SHP77 treated with DMSO at 0.1 percent for 48 hours (cell line): ENCODE measurements at regions not wholly inside any gene's neighbourhood (a gene's known extent, or its start where the extent isn't known, plus 50 kb on each side); places are given as distances from the start of the nearest gene placed in this dataset.
"Not testable (repeated sequence)": the region's sequence is repeated elsewhere in the genome, so short reads cannot be mapped to it uniquely, and the experiment has no call there.

Experiments used
- DNase-seq: peaks from one replicate; lab custom pipeline; 2025; lab: John Stamatoyannopoulos, UW

DNA sequence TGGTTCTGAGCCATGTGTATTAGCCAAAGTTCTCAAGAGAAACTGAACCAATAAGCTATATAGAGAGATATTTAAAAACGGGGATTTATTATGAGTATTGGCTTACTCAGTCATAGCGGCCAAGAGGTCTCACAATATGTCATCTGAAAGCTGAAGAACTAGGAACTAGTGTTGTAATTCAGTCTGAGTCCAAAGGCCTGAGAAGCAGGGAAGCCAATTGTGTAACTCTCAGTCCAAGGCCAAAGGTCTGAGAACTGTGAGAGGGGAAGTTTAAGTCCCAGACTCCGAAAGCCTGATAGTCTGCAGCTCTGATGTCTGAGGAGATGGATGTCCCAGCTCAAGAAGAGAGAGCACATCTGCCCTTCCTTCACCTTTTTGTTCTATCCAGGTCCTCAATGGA is 344.8 kb upstream of the USP15 start:
- DNase-seq: no peak

DNA sequence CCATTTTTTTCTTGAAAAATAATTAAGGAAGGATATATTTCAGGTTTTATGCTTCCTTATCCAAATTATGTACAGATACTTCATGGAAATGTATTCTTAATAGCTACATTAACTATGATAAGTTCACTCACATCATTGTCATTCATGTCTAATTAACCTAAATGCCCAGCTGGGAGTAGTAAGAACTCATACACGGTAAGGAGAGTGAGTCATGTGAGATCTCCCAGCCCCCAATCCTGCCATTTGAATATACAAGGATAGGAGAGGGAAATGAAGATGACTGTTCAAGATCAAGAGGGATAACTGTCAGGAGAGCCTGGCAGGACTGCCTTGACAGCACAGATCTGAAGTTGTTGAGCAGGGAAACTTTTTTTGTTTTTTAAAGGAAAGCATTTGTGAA is 343.4 kb upstream of the USP15 start:
- DNase-seq: no peak

DNA sequence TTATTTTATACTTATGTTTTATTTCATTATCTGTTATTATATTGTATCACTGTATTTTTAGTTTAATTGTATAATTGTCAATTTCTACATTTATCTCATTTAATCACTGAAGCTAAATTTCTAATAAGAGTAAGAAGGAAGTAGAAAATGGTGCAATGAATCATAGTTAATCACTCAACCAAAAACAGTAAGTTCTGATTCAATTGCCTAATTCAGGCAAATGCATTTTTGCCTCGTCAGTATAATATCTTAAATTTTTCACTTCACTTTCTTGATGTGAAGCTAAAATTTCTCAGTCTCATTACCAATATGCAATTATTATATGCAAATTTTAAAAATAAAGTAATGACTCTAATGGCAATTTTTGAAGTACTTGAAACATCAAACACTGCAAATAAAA is 340.5 kb upstream of the USP15 start:
- no peak for DNase-seq

DNA sequence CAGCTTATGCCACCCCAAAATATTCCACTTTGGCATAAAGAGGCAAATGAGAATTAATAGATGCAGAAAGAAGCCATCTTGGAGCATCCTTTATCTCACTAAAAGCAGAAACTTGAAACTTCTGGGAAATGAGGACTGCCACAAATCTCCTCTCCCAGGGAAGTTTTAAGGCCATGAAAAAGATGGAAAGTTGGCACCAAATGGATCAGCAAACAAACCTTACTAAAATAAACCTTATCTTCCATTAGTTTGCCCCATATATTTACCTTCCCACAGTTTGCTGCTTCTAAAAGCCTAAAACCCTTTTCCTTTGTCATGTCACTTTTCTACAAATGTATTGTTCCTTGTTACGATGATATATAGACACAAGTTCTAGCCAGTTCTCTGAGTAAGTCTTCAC is 340.0 kb upstream of the USP15 start:
- no peak for DNase-seq

DNA sequence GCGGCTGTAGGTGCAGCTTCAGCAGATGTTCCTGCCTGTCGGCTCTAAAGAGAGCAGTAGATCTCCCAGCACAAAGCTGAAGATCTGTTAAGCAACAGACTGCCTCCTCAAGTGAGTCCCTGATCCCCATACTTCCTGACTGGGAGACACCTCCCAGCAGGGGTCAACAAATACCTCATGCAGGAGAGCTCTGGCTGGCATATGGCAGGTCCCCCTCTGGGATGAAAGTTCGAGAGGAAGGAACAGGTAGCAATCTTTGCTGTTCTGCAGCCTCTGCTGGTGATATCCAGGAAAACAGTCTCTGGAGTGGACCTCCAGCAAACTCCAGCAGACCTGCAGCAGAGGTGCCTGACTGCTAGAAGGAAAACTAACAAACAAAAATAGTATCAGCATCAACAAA is 337.1 kb upstream of the USP15 start:
- DNase-seq: no peak

DNA sequence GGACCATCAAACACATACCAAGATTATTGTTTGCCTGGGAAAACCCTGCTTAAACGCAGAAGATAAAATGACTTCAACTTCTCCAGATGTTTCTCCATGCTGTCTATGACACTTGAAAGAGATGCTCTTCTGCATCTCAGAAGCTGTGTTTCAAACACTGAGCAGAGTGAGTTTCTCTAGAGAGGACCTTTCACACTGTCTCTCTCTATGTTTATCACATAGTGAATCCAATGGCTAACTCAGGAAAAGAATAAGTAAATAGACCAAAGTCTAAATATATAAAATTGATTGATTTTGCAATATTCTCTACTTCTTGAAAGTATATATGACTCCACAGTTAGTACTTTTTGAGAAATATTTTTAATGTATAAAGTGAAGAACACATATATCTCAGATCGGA is 325.6 kb upstream of the USP15 start:
- no peak for DNase-seq

DNA sequence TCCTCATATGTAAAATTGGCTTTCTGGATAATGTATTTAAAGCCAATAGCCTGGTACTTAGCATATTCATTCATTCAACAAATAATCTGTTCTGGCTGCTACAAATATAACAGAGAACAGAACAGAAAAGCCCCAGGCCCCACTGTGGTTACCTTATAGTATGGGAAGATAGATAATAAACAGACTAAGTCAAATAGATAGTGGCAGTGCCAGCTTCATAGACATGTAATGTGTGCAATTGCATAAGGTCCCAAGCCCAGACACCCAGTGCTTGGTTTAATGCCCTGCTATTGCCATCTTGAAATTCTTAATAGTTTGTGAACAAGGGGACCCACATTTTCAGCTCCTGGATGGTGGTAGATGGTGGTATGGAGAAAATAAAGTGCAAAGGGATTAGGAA is 320.2 kb upstream of the USP15 start:
- no peak for DNase-seq

DNA sequence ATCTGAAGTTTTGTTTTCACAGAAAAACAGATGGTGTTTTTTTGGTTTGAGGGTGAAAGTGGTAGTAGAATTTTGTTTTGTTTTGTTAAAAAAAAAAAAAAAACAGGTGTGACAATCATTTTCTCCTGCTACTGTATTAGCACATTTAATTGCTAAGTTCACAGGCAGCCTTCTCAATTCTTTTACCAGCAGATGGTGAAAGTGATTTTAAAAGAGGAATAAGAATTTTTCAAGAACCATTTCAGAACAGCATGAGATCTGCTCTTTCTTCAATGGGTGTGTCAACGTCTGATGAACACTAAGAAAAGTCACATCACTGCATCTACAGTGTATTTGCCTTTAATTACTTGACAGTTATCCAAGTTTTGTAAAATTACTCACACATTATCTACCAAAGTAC is 303.7 kb upstream of the USP15 start:
- no peak for DNase-seq

DNA sequence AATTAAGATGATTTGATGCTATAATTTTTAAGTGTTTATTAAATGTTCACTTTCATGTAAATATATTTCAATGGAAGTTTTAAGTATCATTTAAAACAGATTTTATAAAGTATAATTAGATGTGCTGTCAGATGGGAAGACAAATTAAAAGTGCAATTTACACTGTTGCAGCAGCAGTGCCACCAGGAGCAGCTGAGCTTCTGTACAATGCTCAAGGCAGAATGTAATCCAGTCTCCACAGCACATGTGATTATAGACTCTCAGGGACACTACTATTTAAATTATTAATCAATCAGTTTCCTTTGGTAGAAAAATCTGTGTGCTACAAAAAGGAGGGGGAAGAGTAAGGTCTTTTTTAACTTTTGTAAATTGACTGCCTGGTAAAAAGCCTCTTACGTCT is 285.7 kb upstream of the USP15 start:
- no peak for DNase-seq

DNA sequence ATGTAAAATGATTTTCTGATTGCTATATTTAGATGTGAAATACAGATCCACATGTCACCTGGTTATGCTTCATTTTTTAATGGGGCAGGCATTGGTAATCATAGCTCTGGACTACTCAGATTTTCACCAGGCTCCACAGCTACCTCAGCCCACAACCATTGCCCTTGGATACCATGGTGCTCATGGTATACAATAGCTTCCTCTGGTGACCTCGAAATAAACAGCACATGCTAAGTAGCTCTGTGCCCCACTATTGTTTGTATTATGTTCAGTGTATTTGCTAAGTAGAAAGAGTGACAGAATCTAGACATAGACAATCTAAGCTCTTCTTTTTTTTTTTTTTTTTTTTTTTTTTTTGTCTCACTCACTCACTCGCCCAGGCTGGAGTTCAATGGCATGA is 274.4 kb upstream of the USP15 start:
- no peak for DNase-seq

DNA sequence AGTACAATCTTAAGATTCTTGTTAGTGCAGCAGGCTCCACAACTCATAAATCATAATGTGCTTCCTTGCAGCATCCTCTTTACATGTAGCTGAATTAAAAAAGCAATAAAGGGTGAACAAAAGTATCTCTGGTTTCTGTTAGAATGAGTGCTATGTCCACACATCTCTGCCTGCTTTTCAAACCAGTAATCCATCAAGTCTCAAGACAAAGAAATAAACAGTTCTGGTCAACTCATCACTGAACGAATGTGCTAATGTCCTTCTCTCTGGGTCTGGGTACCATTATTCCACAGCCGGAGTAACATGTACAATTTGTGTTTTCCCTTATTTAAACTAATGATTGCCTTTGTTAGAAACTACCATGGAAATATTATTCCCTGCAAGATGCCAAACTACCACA is 273.0 kb upstream of the USP15 start:
- DNase-seq: no peak

DNA sequence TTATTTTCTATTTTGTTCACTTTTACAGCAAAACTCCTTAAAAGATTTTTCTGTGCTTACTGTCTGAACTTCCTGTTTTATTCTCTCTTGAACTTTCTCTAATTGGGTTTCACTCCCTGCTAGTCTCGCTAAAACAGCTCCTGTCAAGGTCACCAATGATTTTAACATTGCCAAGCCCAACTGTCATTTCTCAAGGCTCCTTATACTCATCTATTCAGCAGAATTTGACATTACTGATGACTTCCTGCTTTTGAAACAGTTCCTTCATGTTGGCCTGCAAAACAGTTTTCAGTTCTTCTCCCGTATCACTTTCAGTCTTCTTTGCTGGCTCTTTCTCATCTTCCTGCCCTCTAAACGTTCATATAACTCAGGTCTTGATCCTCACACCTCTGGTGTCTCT is 268.5 kb upstream of the USP15 start:
- DNase-seq: no peak

DNA sequence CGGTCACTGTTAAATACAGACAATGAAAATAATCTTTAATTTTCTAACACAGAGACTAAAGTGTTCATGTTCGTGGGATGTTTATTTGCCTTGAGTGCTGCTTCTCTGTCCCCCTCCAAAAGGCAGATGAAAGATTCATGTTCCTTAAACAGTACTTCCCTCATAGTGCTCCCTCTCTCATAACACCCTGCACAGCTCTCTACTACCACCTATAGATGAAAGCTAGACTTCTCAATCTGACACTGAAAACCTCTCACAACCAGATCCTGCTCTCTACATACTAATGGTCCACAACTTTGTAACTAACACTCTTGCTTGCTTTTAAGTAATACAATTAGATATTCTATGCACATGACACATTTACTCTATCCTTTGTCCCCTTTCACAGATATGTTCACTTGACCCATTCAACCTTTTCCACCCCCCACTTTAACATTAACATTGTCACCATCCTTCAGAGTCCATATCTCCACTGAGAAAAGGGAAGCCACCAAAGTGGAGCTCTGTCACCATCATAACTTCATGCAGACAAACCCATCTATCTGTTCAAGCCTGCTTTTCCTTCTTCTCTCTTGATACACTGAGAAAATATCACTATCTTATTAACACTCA is 266.4 kb upstream of the USP15 start:
- DNase-seq: no peak

DNA sequence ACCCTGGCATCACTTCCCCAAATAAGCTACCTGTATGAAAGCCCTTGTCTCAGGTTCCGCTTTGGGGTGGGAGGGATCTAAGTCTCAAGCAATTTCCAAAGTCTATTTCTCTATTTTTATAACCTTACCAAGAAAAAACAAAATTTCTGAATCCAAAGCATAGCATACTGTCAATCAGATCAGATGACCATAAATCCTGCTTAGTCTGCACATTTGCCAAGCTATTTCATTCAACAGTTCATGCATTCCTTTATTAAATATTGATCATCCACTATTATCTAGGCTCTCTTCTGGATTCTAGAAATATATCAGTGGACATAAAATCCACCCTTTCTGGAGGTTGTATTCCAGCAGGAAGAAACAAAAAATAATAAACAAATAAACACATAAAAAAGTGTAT is 263.5 kb upstream of the USP15 start:
- DNase-seq: no peak

DNA sequence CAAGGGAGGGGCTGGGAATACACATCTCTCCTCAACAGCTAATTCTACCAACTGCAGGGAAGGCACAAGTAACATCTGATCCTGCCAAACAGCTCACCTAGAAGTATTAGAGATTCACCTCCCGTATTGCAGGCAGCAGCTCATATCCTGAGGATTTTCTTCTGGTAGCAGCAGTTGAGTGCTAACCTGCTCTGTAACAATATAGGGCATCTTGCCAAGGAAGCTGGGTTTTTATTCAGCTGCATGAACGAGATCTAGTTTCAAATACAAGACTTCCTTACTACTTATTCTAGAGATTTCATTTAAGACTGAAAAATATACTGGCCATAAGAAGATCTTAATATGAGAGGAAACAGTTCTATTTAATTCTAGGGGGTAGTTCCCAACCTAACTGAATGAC is 261.4 kb upstream of the USP15 start:
- no peak for DNase-seq

DNA sequence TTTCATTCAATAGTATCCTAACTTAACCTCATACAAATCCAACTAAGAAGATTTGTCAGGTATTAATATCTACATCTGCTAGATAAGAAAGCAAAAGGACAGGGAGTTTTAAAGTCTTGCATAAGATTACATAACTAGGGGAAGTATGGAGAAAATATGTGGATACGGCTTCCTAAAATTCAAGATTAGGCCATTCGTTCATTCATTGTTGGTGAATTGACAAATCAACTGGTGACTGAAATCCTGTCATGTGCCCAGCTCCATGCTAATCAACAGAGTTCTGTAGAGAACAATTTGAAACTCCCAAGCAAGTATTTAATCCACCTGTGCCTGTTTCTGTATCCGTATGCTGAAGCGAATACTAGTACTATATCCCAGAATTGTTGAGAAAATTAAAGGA is 260.9 kb upstream of the USP15 start:
- DNase-seq: no peak

DNA sequence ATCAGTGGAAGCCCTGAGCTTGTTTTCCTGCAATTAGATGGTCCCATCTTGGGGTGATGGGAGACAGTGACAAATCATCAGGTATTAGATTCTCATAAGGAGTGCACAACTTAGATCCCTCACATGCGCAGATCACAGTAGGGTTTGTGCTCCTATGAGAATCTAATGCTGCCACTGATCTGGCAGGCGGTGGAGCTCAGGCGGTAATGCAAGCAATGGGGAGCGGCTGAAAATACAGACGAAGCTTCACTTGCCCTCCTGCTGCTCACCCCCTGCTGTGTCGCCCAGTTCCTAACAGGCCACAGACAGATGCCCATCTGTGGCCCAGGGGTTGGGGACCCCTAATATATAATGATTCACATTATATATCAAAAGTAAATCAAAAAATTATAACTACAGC is 258.8 kb upstream of the USP15 start:
- no peak for DNase-seq

DNA sequence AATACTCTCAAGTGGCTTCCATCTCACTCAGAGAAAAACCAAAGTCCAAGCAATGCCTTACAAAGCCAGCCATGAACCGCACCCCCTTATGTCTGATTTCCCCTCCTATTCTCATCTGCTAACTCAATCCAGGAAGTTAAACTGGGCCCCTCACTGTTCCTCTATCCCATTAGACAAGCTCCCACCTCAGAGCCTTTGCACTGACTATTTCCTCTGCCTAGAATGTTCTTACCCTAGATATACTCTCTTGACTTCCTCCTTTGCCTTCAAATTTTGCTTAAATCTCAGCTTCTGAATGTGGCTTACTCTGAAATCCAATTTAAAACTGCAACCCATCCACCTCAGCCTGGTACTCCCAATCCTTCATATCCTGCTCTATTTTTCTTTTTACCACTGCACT is 257.0 kb upstream of the USP15 start:
- DNase-seq: no peak

DNA sequence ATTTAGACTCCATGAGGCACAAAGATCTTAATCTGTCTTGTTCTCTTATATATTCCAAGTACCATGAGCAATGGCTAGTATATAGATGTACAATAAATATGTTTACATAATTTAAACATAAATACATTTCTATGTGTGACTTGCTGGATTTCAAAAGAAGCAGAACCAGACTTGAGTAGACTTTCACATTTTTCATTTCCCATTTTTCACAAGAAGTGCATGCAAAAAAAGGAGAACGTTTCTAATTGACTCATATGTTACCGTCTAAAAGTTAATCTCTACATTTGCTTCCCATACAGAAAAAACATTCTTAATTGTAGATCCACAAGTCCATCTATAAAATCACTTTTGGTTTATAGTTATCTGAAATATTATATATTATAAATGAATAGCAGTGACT is 256.5 kb upstream of the USP15 start:
- no peak for DNase-seq

DNA sequence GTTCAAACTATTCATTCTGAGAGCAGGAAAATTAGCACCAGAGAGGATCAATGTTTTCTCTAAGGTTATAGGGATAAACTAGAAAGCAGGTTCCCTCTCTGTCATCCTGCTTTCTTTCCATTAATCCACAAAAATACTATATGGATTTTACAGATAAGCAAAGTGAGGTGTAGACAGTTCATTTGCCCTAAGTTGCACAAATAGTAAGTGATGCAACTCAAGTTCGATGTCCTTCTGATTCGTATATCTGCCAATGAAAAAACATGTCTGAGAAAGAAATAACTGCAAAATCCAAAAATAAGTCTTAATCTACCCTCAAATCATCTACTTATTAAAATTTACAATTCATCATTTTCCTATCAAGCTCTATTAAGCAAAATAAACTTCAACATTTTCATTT is 254.6 kb upstream of the USP15 start:
- no peak for DNase-seq

DNA sequence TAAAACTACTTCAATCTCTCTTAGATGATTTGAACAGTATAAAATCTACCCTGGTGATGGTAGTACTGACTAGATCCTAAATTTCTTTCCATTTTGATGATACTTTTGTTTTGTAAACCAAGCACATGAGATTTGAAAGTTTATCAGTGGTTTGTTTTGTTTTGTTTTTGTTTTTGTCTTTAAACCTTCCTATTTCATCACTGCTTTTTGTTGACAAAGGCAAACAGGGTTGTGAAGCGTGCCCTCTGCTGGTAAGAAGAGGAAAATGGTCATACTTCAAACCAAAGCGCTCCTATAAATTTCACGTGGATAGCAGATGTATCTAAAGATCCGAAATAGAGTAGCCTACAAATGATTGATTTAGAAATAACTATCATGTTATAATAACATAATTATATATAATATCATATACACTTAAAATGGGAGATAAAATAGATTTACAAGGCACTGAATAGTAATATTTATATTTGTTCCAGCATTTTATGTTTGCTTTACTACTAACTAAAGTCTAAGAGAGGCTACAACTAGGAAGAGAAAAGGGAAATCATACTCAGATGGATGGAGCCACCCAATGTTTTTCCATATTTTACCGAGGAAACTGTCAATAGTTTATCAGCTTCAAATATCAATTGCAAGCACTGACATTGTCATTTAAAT is 254.0 kb upstream of the USP15 start:
- no peak for DNase-seq

DNA sequence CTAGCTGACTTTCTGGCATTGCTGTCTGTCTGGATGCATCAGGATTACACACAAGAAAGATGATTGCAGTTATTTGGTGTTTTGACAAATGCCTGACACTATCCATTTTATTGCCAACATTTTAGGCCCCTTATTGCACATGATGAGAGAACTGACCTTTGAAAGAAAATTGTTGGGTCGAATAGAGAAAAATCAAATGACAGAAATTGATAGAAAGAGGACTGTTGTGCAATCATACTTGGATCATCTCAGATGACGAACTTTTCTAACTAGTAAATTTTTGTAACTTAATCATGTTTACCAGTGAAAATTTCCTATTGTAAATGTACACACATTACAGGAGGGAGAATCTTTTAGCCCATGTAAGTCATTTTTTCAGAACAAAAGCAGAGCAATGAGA is 251.5 kb upstream of the USP15 start:
- DNase-seq: no peak

DNA sequence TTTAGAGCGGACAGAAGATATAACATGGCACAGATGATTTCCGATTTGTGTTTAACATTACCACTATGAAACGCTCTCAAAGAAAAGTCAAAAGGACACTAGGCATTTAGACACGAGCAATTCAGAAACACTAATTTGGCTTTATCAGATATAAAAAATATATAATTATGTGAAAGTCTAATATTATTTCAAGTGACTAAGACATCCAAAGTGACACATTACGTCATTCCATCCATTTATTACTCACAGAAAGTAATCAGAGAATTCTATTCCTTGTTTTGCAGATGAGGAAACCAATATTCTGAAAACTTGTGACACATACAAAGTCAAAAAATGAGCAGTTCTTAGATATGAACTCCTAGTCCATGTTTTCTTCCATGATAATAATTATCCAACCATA is 250.8 kb upstream of the USP15 start:
- DNase-seq: no peak

DNA sequence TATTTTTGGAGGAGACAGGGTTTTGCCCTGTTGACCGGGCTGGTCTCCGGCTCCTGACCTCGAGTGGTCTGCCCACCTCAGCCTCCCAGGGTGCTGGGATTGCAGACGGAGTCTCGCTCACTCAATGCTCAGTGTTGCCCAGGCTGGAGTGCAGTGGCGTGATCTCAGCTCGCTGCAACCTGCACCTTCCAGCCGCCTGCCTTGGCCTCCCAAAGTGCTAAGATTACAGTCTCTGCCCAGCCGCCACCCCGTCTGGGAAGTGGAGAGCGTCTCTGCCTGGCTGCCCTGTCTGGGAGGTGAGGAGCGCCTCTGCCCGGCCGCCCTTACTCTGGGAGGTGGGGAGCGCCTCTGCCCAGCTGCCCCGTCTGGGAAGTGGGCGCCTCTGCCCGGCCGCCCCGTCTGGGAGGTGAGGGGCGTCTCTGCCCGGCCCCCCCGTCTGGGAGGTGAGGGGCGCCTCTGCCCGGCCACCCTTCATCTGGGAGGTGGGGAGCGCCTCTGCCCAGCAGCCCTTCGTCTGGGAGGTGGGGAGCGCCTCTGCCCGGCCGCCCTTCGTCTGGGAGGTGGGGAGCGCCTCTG is 249.8 kb upstream of the USP15 start:
- not testable (repeated sequence) for DNase-seq
